Endothelial cell of umbilical vein (primary cell): ENCODE measurements at regions not wholly inside any gene's neighbourhood (a gene's known extent, or its start where the extent isn't known, plus 50 kb on each side); places are given as distances from the start of the nearest gene placed in this dataset.

ENCODE experiments used
- BruUV-seq: library from RNA; stranded (reverse); fragments of 400-500 nt; replicated peaks from 2 replicates; lab custom pipeline; 2021; lab: Mats Ljungman, UMichigan
- CTCF ChIA-PET: fragments of 300-600, 350-600 bp; sonication (Branson Sonifier 250); formaldehyde crosslinking; loops from one replicate; lab custom pipeline; 2021; ENCODE audit warnings: antibody characterized with exemption, inconsistent platforms; lab: Charles Lee
- POLR2A ChIA-PET: fragments of 300-600, 350-600 bp; sonication (Branson Sonifier 250); formaldehyde crosslinking; loops from one replicate; lab custom pipeline; 2021; ENCODE audit warnings: antibody characterized with exemption, inconsistent platforms; lab: Charles Lee
- DNase-seq: peaks from one replicate; pipeline ENCODE4 v3.0.0-alpha.2; 2011; ENCODE audit warnings: low read depth, low spot score
- FAIRE-seq: peaks from 2 replicates; lab custom pipeline; 2011; peaks lifted over from hg19 to GRCh38; lab: Jason Lieb, UNC
- H2AFZ ChIP-seq: 2 replicates; pipeline ENCODE4 v1.6.0; 2012; ENCODE audit warnings: low read depth, low read length, control low read depth, inconsistent platforms
- H3K27ac ChIP-seq: 2 replicates; pipeline ENCODE4 v1.5.1; 2011; ENCODE audit warnings: low read depth, mild to moderate bottlenecking, control low read depth, low read length, moderate library complexity; ENCODE audit not compliant: insufficient read depth
- H3K27me3 ChIP-seq, 2 experiments: 2 replicates each; pipeline versions ENCODE4 v1.6.0 to v1.6.1; 2011; ENCODE audit warnings: low read length in 2 of 2, mixed read lengths in 1 of 2; ENCODE audit not compliant: control insufficient read depth in 2 of 2, insufficient read depth in 2 of 2
- H3K36me3 ChIP-seq, 2 experiments: 2 replicates in 1 of 2; 3 replicates in 1 of 2; pipeline ENCODE4 v1.5.1; 2011; ENCODE audit warnings: low read length in 2 of 2, mild to moderate bottlenecking in 1 of 2, moderate library complexity in 1 of 2; ENCODE audit not compliant: control insufficient read depth in 2 of 2, insufficient read depth in 2 of 2; ENCODE audit errors: extremely low read depth in 1 of 2
- H3K4me1 ChIP-seq: 3 replicates; pipeline ENCODE4 v1.5.1; 2011; ENCODE audit warnings: mild to moderate bottlenecking, low read length; ENCODE audit not compliant: control insufficient read depth, insufficient read depth; ENCODE audit errors: extremely low read depth
- H3K4me2 ChIP-seq: 2 replicates; pipeline ENCODE4 v1.6.1; 2011; ENCODE audit warnings: low read length, control low read depth, mixed read lengths; ENCODE audit not compliant: insufficient read depth
- H3K4me3 ChIP-seq, 3 experiments: fragments of 200-600 bp in 1 of 3; sonication (generic), shearing (Covaris generic) in 1 of 3; replicated peaks in 1 of 3; 2 replicates each; pipeline ENCODE4 v1.5.1; 2011 to 2016; ENCODE audit warnings: control low read depth in 3 of 3, low read length in 3 of 3, mild to moderate bottlenecking in 2 of 3, inconsistent platforms in 1 of 3, low read depth in 1 of 3, moderate library complexity in 1 of 3; ENCODE audit not compliant: insufficient read depth in 1 of 3
- H3K79me2 ChIP-seq: 2 replicates; pipeline ENCODE4 v1.6.0; 2012; ENCODE audit warnings: low read length, inconsistent platforms; ENCODE audit not compliant: control insufficient read depth, insufficient read depth
- H3K9ac ChIP-seq: replicated peaks from 2 replicates; pipeline ENCODE3; 2011; ENCODE audit warnings: low read length, control low read depth; ENCODE audit not compliant: insufficient read depth; ENCODE audit errors: extremely low read depth
- H3K9me1 ChIP-seq: replicated peaks from 3 replicates; pipeline ENCODE4 v1.6.0; 2011; ENCODE audit warnings: mild to moderate bottlenecking, low read length; ENCODE audit not compliant: control insufficient read depth, insufficient read depth; ENCODE audit errors: extremely low read depth
- H3K9me3 ChIP-seq: replicated peaks from 2 replicates; pipeline ENCODE4 v1.5.1; 2012; ENCODE audit warnings: low read length, inconsistent platforms; ENCODE audit not compliant: control insufficient read depth, insufficient read depth
- H4K20me1 ChIP-seq: replicated peaks from 2 replicates; pipeline ENCODE3; 2011; ENCODE audit warnings: mild to moderate bottlenecking, low read length; ENCODE audit not compliant: control insufficient read depth, insufficient read depth; ENCODE audit errors: extremely low read depth
- EZH2 ChIP-seq: IDR thresholded peaks from 2 replicates; pipeline ENCODE4 v1.6.1; 2012; ENCODE audit warnings: borderline replicate concordance, low read depth, mild to moderate bottlenecking, moderate library complexity, low read length, inconsistent platforms; ENCODE audit not compliant: severe bottlenecking
- FOS ChIP-seq: IDR thresholded peaks from 2 replicates; pipeline ENCODE4 v1.6.1; 2011; ENCODE audit warnings: mild to moderate bottlenecking, low read length, moderate library complexity, borderline replicate concordance; ENCODE audit not compliant: insufficient read depth
- GATA2 ChIP-seq: IDR thresholded peaks from 2 replicates; pipeline ENCODE4 v1.7.0; 2011; ENCODE audit warnings: low read depth, mild to moderate bottlenecking, moderate library complexity, mixed read lengths, low read length; ENCODE audit not compliant: insufficient read length, insufficient read depth
- JUN ChIP-seq: IDR thresholded peaks from 2 replicates; pipeline ENCODE4 v1.6.1; 2011; ENCODE audit warnings: borderline replicate concordance, low read depth; ENCODE audit not compliant: insufficient read length, insufficient read depth
- MYC ChIP-seq: IDR thresholded peaks from one replicate; pipeline ENCODE4 v1.6.1; 2011; ENCODE audit warnings: mild to moderate bottlenecking, low read depth, low read length
- POLR2A ChIP-seq: IDR thresholded peaks from 2 replicates; pipeline ENCODE4 v1.6.1; 2012; ENCODE audit warnings: low read depth, mild to moderate bottlenecking, control low read depth, low read length
- POLR2AphosphoS5 ChIP-seq: IDR thresholded peaks from 2 replicates; pipeline ENCODE4 v1.6.1; 2012; ENCODE audit warnings: low read depth, mild to moderate bottlenecking, control low read depth, low read length, moderate library complexity; ENCODE audit not compliant: insufficient read depth
- dilution Hi-C: fragments of 300-500 bp; cut with MboI; formaldehyde crosslinking; loops from one replicate; pipeline ENCODE4 v1.15.0; 2019; ENCODE audit warnings: low sequenced_read_pairs; ENCODE audit not compliant: extremely low pct_ligation_motif_present
- intact Hi-C: fragments of 100-400 bp; cut with micrococcal nuclease; formaldehyde crosslinking; loops from one replicate; pipeline ENCODE4 v1.10.0; 2022
- TF ChIP-seq, protein P1 (sequence below), 2 donors: IDR thresholded peaks; 1 replicate in 1 of 2; 2 replicates in 1 of 2; pipeline ENCODE4 v1.5.1; 2011; ENCODE audit warnings: low read length in 2 of 2, mild to moderate bottlenecking in 2 of 2, moderate library complexity in 2 of 2, control low read depth in 1 of 2, inconsistent platforms in 1 of 2, low read depth in 1 of 2; ENCODE audit not compliant: insufficient read depth in 1 of 2; ENCODE audit errors: extremely low read depth in 1 of 2
- TF ChIP-seq, protein P2 (sequence below): IDR thresholded peaks from 2 replicates; pipeline ENCODE4 v1.6.1; 2011; ENCODE audit not compliant: insufficient read depth, insufficient read length

- no peak for FAIRE-seq
- POLR2A ChIA-PET: no interaction called here
- intact Hi-C loops: no loop called here
These were observed 97.9 kb upstream of the GYPC start for GRCh38 chr2:126558029-126558428.

More at GRCh38 chr2:126558029-126558428, 97.9 kb upstream of the GYPC start:
- Histone ChIP-seq H4K20me1 (no peaks in the 10 kb centered on the region), H3K9me3 (peaks cover 2% of the 10 kb centered on the region), H2AFZ (no peak overlapping the region), H3K27me3 (no peaks in the 10 kb centered on the region), H3K9ac (no peak overlapping the region), H3K36me3 (no peaks in the 10 kb centered on the region), H3K79me2 (no peaks in the 10 kb centered on the region), H3K9me1 (no peaks in the 10 kb centered on the region), H3K27ac (no peak overlapping the region), H3K4me1 (no peaks in the 10 kb centered on the region), H3K4me2 (no peak overlapping the region), H3K4me3 (no peak overlapping the region)
- CTCF ChIA-PET: no interaction called here
- dilution Hi-C loops: no loop called here
- TF ChIP-seq POLR2AphosphoS5 (no peak), MYC (no peak), GATA2 (no peak), POLR2A (no peak), FOS (no peak), EZH2 (no peak), JUN (no peak)
- TF ChIP-seq, protein P1, sequence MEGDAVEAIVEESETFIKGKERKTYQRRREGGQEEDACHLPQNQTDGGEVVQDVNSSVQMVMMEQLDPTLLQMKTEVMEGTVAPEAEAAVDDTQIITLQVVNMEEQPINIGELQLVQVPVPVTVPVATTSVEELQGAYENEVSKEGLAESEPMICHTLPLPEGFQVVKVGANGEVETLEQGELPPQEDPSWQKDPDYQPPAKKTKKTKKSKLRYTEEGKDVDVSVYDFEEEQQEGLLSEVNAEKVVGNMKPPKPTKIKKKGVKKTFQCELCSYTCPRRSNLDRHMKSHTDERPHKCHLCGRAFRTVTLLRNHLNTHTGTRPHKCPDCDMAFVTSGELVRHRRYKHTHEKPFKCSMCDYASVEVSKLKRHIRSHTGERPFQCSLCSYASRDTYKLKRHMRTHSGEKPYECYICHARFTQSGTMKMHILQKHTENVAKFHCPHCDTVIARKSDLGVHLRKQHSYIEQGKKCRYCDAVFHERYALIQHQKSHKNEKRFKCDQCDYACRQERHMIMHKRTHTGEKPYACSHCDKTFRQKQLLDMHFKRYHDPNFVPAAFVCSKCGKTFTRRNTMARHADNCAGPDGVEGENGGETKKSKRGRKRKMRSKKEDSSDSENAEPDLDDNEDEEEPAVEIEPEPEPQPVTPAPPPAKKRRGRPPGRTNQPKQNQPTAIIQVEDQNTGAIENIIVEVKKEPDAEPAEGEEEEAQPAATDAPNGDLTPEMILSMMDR (IDR thresholded peaks at IDR 0.05; ENCODE audit: extremely low read depth in 1 of 2, insufficient read depth in 1 of 2, low read depth in 1 of 2, low read length in 2 of 2): no peak
- TF ChIP-seq, protein P2, sequence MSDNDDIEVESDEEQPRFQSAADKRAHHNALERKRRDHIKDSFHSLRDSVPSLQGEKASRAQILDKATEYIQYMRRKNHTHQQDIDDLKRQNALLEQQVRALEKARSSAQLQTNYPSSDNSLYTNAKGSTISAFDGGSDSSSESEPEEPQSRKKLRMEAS: no peak
- no TSS peak for BruUV-seq
- DNase-seq: no peak
